ENCODE measurements at regions not wholly inside any gene's neighbourhood (a gene's known extent, or its start where the extent isn't known, plus 50 kb on each side); places are given as distances from the start of the nearest gene placed in this dataset.
"Not testable (repeated sequence)": the region's sequence is repeated elsewhere in the genome, so short reads cannot be mapped to it uniquely, and the experiment has no call there.

- DNase-seq (ENCODE audit: low spot score) = no peak
Measured at GRCh38 chr5:125470280-125470902, 724.0 kb upstream of the ZNF608 start.

GRCh38 chr5:125476901-125477585 is 730.6 kb upstream of the ZNF608 start:
- no peak for DNase-seq (ENCODE audit: low spot score)

GRCh38 chr5:125477586-125477975 is 731.1 kb upstream of the ZNF608 start:
- no peak for DNase-seq (ENCODE audit: low spot score)

- DNase-seq (ENCODE audit: low spot score) = no peak
Measured at GRCh38 chr5:125478599-125478998, 732.2 kb upstream of the ZNF608 start.

- DNase-seq (ENCODE audit: low spot score) = no peak
Measured at GRCh38 chr5:125480911-125481310, 734.5 kb upstream of the ZNF608 start.

- no peak for DNase-seq (ENCODE audit: low spot score)
Measured at GRCh38 chr5:125481506-125482465, 735.3 kb upstream of the ZNF608 start.

- no peak for DNase-seq (ENCODE audit: low spot score)
Measured at GRCh38 chr5:125483609-125484008, 737.2 kb upstream of the ZNF608 start.

GRCh38 chr5:125484272-125484741 is 737.9 kb upstream of the ZNF608 start:
- peak; percentile 41 for DNase-seq (ENCODE audit: low spot score)

GRCh38 chr5:125484742-125485641 is 738.6 kb upstream of the ZNF608 start:
- peak; percentile 85 for DNase-seq (ENCODE audit: low spot score)

- no peak for DNase-seq (ENCODE audit: low spot score)
Measured at GRCh38 chr5:125485771-125486170, 739.3 kb upstream of the ZNF608 start.

- no peak for DNase-seq (ENCODE audit: low spot score)
Measured at GRCh38 chr5:125486634-125487033, 740.2 kb upstream of the ZNF608 start.

GRCh38 chr5:125487231-125487630 is 740.8 kb upstream of the ZNF608 start:
- DNase-seq (ENCODE audit: low spot score) = no peak

GRCh38 chr5:125487652-125488051 is 741.2 kb upstream of the ZNF608 start:
- not testable (repeated sequence) for DNase-seq (ENCODE audit: low spot score)

GRCh38 chr5:125489146-125489545 is 742.7 kb upstream of the ZNF608 start:
- DNase-seq (ENCODE audit: low spot score) = no peak

- no peak for DNase-seq (ENCODE audit: low spot score)
Measured at GRCh38 chr5:125491986-125492492, 745.6 kb upstream of the ZNF608 start.

- no peak for DNase-seq (ENCODE audit: low spot score)
Measured at GRCh38 chr5:125492977-125493376, 746.5 kb upstream of the ZNF608 start.

- no peak for DNase-seq (ENCODE audit: low spot score)
Measured at GRCh38 chr5:125496393-125496792, 750.0 kb upstream of the ZNF608 start.

GRCh38 chr5:125497651-125498050 is 751.2 kb upstream of the ZNF608 start:
- DNase-seq (ENCODE audit: low spot score) = no peak

GRCh38 chr5:125499636-125500332 is 753.3 kb upstream of the ZNF608 start:
- no peak for DNase-seq (ENCODE audit: low spot score)

GRCh38 chr5:125501396-125501795 is 755.0 kb upstream of the ZNF608 start:
- no peak for DNase-seq (ENCODE audit: low spot score)

- DNase-seq (ENCODE audit: low spot score) = no peak
Measured at GRCh38 chr5:125503946-125504345, 757.5 kb upstream of the ZNF608 start.
